PC-3 (cell line): ENCODE measurements at regions not wholly inside any gene's neighbourhood (a gene's known extent, or its start where the extent isn't known, plus 50 kb on each side); places are given as distances from the start of the nearest gene placed in this dataset.

Experiments
- EZH2 ChIP-seq: fragments of 300-600 bp; sonication (generic); IDR thresholded peaks from one replicate; pipeline ENCODE4 v1.6.1; 2017; ENCODE audit warnings: antibody characterized with exemption, mild to moderate bottlenecking, low read length; ENCODE audit not compliant: unreplicated experiment
- EZH2phosphoT487 ChIP-seq: fragments of 300-600 bp; sonication (generic); IDR thresholded peaks from 2 replicates; pipeline ENCODE4 v1.6.1; 2018; ENCODE audit warnings: mild to moderate bottlenecking, antibody characterized with exemption, low read length, borderline replicate concordance
- TF ChIP-seq, protein P1 (sequence below): fragments of 300-600 bp; sonication (generic); conservative IDR thresholded peaks from 2 replicates; pipeline ENCODE4 v1.5.1; 2017; ENCODE audit warnings: antibody characterized with exemption, low read depth, mild to moderate bottlenecking, low read length

DNA sequence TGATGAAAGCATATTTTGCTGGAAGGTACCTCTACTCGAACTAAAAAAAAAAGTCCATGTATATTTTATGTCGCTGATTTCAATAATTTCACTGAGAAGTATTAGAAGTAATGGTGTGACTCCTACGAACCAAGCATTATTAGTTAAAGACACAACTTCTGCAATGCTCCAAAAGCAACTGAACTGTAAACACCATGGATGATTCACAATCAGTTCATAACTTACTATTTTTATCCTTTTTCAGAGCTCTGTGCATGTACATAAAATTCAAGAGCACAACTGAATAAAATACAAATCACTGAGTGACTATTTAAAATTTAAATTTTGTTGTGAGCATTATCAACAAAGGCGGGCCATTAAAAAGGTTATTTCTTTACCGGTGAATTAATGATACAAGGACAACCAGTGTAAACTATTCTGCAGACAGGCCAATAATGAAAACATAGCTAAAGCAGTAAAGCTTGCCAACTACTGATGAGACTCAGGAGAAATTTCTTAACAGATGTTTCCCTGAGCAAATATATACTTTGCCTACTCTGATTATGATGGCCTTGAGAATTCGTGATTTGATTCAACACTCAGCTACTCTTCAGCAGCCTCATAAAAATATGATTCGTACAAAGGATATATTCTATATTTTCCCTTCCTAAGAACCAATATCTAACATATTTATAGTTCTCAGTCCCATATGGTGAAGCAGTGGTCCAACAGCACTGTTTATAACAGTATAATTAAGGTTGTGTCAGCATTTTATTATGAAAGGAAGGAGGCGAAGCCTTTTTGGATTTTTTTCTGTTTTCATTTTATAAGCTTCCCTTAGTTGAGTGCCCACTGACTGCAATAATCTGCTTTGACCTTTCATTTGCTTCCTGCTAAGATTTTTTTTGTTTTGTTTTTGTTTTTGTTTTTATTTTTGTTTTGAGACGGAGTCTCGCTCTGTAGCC lies 62.8 kb upstream of the NEIL3 start:
- TF ChIP-seq, protein P1, sequence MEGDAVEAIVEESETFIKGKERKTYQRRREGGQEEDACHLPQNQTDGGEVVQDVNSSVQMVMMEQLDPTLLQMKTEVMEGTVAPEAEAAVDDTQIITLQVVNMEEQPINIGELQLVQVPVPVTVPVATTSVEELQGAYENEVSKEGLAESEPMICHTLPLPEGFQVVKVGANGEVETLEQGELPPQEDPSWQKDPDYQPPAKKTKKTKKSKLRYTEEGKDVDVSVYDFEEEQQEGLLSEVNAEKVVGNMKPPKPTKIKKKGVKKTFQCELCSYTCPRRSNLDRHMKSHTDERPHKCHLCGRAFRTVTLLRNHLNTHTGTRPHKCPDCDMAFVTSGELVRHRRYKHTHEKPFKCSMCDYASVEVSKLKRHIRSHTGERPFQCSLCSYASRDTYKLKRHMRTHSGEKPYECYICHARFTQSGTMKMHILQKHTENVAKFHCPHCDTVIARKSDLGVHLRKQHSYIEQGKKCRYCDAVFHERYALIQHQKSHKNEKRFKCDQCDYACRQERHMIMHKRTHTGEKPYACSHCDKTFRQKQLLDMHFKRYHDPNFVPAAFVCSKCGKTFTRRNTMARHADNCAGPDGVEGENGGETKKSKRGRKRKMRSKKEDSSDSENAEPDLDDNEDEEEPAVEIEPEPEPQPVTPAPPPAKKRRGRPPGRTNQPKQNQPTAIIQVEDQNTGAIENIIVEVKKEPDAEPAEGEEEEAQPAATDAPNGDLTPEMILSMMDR, result no peak
- TF ChIP-seq EZH2phosphoT487 (no peak), EZH2 (no peak)
